GM13977 (cell line): ENCODE measurements at regions not wholly inside any gene's neighbourhood (a gene's known extent, or its start where the extent isn't known, plus 50 kb on each side); places are given as distances from the start of the nearest gene placed in this dataset.

ENCODE experiments used
- DNase-seq: peaks from one replicate; pipeline ENCODE4 v3.0.0; 2012; ENCODE audit warnings: low spot score
- in situ Hi-C: fragments of 300-500 bp; cut with MboI; formaldehyde crosslinking; loops from one replicate; pipeline ENCODE4 v1.12.0; 2022; ENCODE audit warnings: low sequenced_read_pairs, low pct_unique_long_range_greater_than_20kb, mixed read lengths, inconsistent platforms; ENCODE audit not compliant: unreplicated experiment
- TF ChIP-seq, protein P1 (sequence below): IDR thresholded peaks from 2 replicates; pipeline ENCODE4 v1.5.1; 2012; ENCODE audit warnings: mild to moderate bottlenecking, control low read depth; ENCODE audit not compliant: insufficient read depth; ENCODE audit errors: extremely low read depth, missing control alignments

DNA sequence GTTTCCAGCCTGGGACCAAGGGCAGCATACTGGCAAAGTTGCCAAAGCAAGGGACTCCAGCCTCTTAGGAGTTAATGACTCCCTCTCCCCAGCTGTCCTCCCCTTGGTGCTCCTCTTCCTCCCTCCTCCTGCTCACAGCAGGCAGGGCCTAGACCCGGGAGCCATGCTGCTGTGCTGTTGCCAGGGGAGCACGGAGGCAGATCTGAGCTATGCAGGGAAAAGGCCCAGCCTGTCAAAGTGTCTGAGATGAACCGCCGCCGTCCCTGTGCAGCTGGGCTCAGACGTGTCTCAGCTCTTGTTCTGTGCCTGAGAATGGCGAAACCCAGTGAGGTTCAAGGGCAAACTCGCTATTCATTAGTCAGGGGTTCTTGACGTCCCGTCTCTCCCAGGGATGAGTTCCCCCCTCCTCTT, 60.8 kb upstream of the POLG start:
- DNase-seq = no peak
- TF ChIP-seq, protein P1, sequence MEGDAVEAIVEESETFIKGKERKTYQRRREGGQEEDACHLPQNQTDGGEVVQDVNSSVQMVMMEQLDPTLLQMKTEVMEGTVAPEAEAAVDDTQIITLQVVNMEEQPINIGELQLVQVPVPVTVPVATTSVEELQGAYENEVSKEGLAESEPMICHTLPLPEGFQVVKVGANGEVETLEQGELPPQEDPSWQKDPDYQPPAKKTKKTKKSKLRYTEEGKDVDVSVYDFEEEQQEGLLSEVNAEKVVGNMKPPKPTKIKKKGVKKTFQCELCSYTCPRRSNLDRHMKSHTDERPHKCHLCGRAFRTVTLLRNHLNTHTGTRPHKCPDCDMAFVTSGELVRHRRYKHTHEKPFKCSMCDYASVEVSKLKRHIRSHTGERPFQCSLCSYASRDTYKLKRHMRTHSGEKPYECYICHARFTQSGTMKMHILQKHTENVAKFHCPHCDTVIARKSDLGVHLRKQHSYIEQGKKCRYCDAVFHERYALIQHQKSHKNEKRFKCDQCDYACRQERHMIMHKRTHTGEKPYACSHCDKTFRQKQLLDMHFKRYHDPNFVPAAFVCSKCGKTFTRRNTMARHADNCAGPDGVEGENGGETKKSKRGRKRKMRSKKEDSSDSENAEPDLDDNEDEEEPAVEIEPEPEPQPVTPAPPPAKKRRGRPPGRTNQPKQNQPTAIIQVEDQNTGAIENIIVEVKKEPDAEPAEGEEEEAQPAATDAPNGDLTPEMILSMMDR = no peak
- in situ Hi-C loops = no loop called here

DNA sequence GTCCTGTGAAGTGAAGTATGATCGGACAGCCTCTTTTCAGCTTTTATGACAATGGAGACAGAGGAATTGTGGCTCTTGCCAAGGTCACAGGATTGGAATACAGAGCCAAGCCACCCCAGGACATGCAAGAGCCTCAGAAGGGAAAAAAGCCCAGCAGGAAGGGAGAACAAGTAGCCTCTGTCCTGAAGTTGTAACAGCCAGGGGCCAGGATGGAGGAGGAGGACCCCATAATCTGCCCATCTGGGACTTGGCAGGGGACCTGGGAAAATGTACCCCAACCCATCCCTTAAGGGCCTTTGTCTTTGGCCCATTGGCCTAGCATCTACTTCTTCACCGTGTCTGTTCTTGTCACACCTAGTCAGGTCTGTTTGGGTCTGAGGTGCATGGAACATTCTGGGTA, 60.4 kb upstream of the POLG start:
- TF ChIP-seq, protein P1 = no peak
- in situ Hi-C loops = no loop called here
- DNase-seq = no peak

DNA sequence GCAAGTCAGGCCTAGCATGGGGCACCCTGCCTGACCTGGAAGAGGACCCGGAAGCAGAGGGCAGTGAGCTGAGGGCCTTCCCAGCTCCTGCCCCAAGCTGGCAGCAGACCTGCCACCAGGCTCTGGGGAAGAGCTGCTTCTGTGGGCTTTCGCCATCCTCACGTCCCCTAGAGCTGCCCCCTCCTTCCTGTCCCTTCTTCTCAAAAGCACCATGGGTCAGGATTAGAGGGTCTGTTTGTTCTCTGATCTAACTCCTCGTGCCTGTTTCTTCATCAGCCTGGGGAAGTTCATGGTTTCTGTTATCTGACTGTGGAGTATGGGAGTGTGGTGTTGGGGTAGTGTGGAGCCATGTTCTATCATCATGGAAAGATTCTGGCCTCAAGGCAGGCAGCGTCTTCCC, 58.4 kb upstream of the POLG start:
- in situ Hi-C loops = no loop called here
- DNase-seq = no peak
- TF ChIP-seq, protein P1 = no peak

DNA sequence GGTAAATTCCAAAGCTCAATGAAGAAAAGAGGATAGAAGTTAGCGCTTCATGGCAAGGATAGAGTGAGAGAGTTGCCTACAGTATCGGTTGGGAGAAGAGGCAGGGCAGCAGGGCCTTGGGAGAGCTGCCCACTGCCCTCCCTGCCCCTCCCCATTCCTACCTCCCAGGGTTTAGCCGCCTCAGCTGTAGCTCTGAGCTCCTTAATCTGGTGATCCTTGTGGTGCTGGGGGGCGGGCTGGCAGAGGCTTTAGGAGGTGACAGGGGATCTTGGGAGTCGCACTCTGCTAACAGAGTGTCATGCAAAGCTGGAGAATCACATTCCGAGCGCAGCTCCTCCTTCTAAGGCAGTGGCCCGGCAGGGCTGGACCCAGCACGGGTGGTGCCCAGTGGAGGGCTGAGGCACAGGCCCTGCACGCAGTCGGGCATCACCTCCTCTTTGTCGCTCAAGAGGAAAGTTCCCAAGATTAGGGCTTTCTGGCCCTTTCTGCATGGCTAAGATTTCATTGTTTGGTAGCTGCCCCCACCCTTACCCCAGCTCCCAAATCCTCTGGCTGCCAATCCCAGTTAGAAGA, 57.1 kb upstream of the POLG start:
- no peak for DNase-seq
- TF ChIP-seq, protein P1 = no peak
- in situ Hi-C loops = no loop called here

DNA sequence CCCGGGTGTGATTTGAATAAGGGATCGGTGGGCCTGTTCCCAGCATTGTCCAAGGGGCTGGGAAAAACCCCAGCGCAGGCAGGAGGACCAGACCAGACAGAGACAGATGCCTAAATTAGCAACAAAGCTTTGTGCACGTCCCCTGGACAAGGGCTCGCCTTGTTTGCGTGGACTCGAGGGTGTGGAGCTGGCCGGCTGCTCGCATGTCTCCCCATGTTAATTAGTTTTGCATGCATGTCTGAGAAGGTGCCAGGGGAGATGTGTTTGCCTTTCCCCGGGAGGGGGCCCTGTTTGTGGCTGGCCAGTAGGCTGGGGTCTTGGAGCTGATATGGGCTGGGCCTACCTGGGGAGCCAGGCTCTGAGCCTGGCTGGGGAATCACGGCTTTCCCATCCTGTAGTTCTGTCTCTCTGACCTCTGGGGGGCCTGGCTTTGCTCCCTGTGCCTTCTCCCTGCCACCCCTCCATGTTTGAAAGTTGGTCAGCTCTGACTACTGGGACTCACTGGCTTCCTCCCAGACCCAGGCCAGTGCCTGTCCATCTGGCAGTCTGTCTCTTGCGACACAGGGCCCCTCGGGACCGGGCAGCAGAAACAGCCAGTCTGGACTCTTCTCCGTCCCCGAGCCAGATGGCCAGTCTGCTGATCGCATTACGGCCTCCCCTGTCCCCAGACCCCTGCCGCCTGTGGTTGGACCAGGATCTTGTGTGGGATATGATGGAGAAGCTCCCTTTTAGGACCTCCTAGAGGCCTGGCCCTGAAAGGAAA, 55.4 kb upstream of the POLG start:
- TF ChIP-seq, protein P1 = no peak
- in situ Hi-C loops = no loop called here
- no peak for DNase-seq

DNA sequence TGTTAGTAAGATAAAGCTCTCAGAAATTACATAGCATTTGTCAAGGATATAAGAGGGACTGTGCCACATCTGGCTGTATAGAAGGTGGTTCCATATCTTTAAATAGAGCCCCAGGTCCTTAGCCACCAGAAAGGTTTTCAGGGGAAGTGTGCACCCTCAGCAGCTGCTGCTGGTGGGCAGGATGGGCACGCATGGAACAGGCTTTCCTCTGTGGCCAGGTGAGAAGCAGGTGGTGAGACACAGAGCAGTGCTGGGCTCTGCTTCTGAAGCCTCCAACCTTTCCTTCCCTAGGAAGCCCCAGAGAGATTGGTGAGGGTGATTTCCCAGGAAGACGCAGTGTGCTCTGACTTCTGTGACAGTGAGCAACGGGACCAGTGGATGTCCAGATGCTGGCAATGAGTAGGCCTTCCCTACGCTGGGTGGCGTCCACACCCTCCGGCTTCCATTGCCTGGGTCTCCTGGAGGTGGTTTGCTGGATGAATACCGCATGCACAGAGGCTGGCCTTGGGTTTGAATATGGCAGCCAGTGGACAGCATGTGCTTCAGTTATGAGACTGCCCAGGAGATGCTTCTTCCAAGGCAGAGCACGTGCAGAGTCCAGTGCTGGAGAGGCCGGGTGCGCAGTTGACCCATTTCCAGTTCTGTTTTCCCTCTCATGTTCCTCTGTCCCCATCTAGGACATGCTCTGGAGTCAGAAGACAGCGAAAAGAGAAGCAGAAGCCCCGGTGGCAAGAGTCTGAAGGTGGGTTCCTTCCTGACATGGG, 52.7 kb upstream of the POLG start:
- in situ Hi-C loops = no loop called here
- DNase-seq = no peak
- TF ChIP-seq, protein P1 = no peak
